ENCODE measurements at regions not wholly inside any gene's neighbourhood (a gene's known extent, or its start where the extent isn't known, plus 50 kb on each side); places are given as distances from the start of the nearest gene placed in this dataset.
"Not testable (repeated sequence)": the region's sequence is repeated elsewhere in the genome, so short reads cannot be mapped to it uniquely, and the experiment has no call there.

GRCh38 chr17:72175787-72176515 lies 55.1 kb downstream of the SOX9 start:
- no peak for DNase-seq (ENCODE audit: low read depth in 2 of 2)

- DNase-seq (ENCODE audit: low read depth in 2 of 2), result no peak
These were observed 55.7 kb downstream of the SOX9 start for GRCh38 chr17:72176516-72176851.

- DNase-seq (ENCODE audit: low read depth in 2 of 2), result no peak
These were observed 56.3 kb downstream of the SOX9 start for GRCh38 chr17:72176951-72177660.

- no peak for DNase-seq (ENCODE audit: low read depth in 2 of 2)
These were observed 56.9 kb downstream of the SOX9 start for GRCh38 chr17:72177738-72178137.

- no peak for DNase-seq (ENCODE audit: low read depth in 2 of 2)
These were observed 61.6 kb downstream of the SOX9 start for GRCh38 chr17:72182371-72182873.

- no peak for DNase-seq (ENCODE audit: low read depth in 2 of 2)
These were observed 62.4 kb downstream of the SOX9 start for GRCh38 chr17:72183194-72183685.

GRCh38 chr17:72184805-72185204 lies 64.0 kb downstream of the SOX9 start:
- DNase-seq (ENCODE audit: low read depth in 2 of 2), result no peak

- DNase-seq (ENCODE audit: low read depth in 2 of 2), result no peak
These were observed 64.7 kb downstream of the SOX9 start for GRCh38 chr17:72185564-72185963.

GRCh38 chr17:72187556-72187955 lies 66.7 kb downstream of the SOX9 start:
- DNase-seq (ENCODE audit: low read depth in 2 of 2), result no peak

- no peak for DNase-seq (ENCODE audit: low read depth in 2 of 2)
These were observed 68.0 kb downstream of the SOX9 start for GRCh38 chr17:72188801-72189200.

GRCh38 chr17:72189768-72190593 lies 69.2 kb downstream of the SOX9 start:
- no peak for DNase-seq (ENCODE audit: low read depth in 2 of 2)

- no peak for DNase-seq (ENCODE audit: low read depth in 2 of 2)
These were observed 70.5 kb downstream of the SOX9 start for GRCh38 chr17:72191356-72191755.

GRCh38 chr17:72191921-72192799 lies 71.3 kb downstream of the SOX9 start:
- DNase-seq (ENCODE audit: low read depth in 2 of 2), result no peak

- no peak for DNase-seq (ENCODE audit: low read depth in 2 of 2)
These were observed 72.0 kb downstream of the SOX9 start for GRCh38 chr17:72192800-72193192.

- no peak for DNase-seq (ENCODE audit: low read depth in 2 of 2)
These were observed 72.7 kb downstream of the SOX9 start for GRCh38 chr17:72193391-72194106.

- DNase-seq (ENCODE audit: low read depth in 2 of 2), result not testable (repeated sequence)
These were observed 73.3 kb downstream of the SOX9 start for GRCh38 chr17:72194107-72194440.

GRCh38 chr17:72199256-72199655 lies 78.4 kb downstream of the SOX9 start:
- DNase-seq (ENCODE audit: low read depth in 2 of 2), result no peak

GRCh38 chr17:72204742-72205141 lies 83.9 kb downstream of the SOX9 start:
- no peak for DNase-seq (ENCODE audit: low read depth in 2 of 2)

GRCh38 chr17:72205357-72205756 lies 84.5 kb downstream of the SOX9 start:
- no peak for DNase-seq (ENCODE audit: low read depth in 2 of 2)

GRCh38 chr17:72205822-72206221 lies 85.0 kb downstream of the SOX9 start:
- no peak for DNase-seq (ENCODE audit: low read depth in 2 of 2)

GRCh38 chr17:72206376-72206775 lies 85.6 kb downstream of the SOX9 start:
- no peak for DNase-seq (ENCODE audit: low read depth in 2 of 2)
